WTC11 (cell line): ENCODE measurements at regions not wholly inside any gene's neighbourhood (a gene's known extent, or its start where the extent isn't known, plus 50 kb on each side); places are given as distances from the start of the nearest gene placed in this dataset.

Source experiments
- ATAC-seq: fragments of 200-7000 bp; cut with Tn5 transposase; 2 replicates; pipeline ENCODE4 v1.10.0; 2021; ENCODE audit warnings: mild to moderate bottlenecking, moderate library complexity
- CTCF ChIA-PET: fragments of 300-600 bp; sonication (Branson Sonifier 250); formaldehyde crosslinking; loops from one replicate; lab custom pipeline; 2021; ENCODE audit warnings: antibody characterized with exemption; lab: Charles Lee
- POLR2A ChIA-PET: fragments of 350-600 bp; sonication (Branson Sonifier 250); formaldehyde crosslinking; loops from one replicate; lab custom pipeline; 2021; ENCODE audit warnings: antibody characterized with exemption; lab: Charles Lee
- DNase-seq: peaks from one replicate; pipeline ENCODE4 v3.0.0; 2021; ENCODE audit warnings: low spot score
- H3K27ac Mint-ChIP-seq: 2 replicates; pipeline ENCODE4 v1.8.0; 2021; ENCODE audit warnings: mixed read lengths
- H3K27me3 Mint-ChIP-seq: 2 replicates; pipeline ENCODE4 v1.8.0; 2021; ENCODE audit warnings: low read depth, mild to moderate bottlenecking, moderate library complexity, mixed read lengths
- H3K36me3 Mint-ChIP-seq: 2 replicates; pipeline ENCODE4 v1.8.0; 2021; ENCODE audit warnings: mixed read lengths
- H3K4me1 Mint-ChIP-seq: 2 replicates; pipeline ENCODE4 v1.8.0; 2022; ENCODE audit warnings: mixed read lengths
- H3K4me3 Mint-ChIP-seq: 2 replicates; pipeline ENCODE4 v1.8.0; 2021; ENCODE audit warnings: mild to moderate bottlenecking, moderate library complexity, mixed read lengths
- H3K9me3 Mint-ChIP-seq: 2 replicates; pipeline ENCODE4 v1.8.0; 2021; ENCODE audit warnings: mixed read lengths
- AFF4 ChIP-seq: sonication (generic); formaldehyde crosslinking; IDR thresholded peaks from 2 replicates; pipeline ENCODE4 v1.8.1; 2023; ENCODE audit warnings: mild to moderate bottlenecking, missing genetic modification reagents, borderline replicate concordance
- ATF3 ChIP-seq: sonication (generic); formaldehyde crosslinking; conservative IDR thresholded peaks from 2 replicates; pipeline ENCODE4 v1.8.1; 2022; ENCODE audit warnings: mild to moderate bottlenecking, missing genetic modification reagents
- ESRRA ChIP-seq: sonication (generic); formaldehyde crosslinking; IDR thresholded peaks from 2 replicates; pipeline ENCODE4 v1.8.1; 2022; ENCODE audit warnings: mild to moderate bottlenecking, missing genetic modification reagents, borderline replicate concordance
- MXD4 ChIP-seq: fragments of 250-450 bp; sonication (Bioruptor Pico); IDR thresholded peaks from 2 replicates; pipeline ENCODE4 v1.8.0; 2021; ENCODE audit warnings: mild to moderate bottlenecking, moderate library complexity, borderline replicate concordance
- NFYB ChIP-seq: sonication (generic); formaldehyde crosslinking; conservative IDR thresholded peaks from 2 replicates; pipeline ENCODE4 v1.8.0; 2022; ENCODE audit warnings: low read depth, missing genetic modification reagents
- PRRX2 ChIP-seq: fragments of 250-450 bp; sonication (Bioruptor Pico); IDR thresholded peaks from 2 replicates; pipeline ENCODE4 v1.8.0; 2021; ENCODE audit warnings: mild to moderate bottlenecking
- STAT6 ChIP-seq: sonication (generic); formaldehyde crosslinking; conservative IDR thresholded peaks from 2 replicates; pipeline ENCODE4 v1.8.1; 2023; ENCODE audit warnings: mild to moderate bottlenecking, low read depth, missing genetic modification reagents, moderate library complexity
- TEAD4 ChIP-seq: sonication (generic); formaldehyde crosslinking; IDR thresholded peaks from 2 replicates; pipeline ENCODE4 v1.8.0; 2022; ENCODE audit warnings: mild to moderate bottlenecking, missing genetic modification reagents
- ZNF232 ChIP-seq: sonication (generic); formaldehyde crosslinking; IDR thresholded peaks from 2 replicates; pipeline ENCODE4 v1.8.0; 2022; ENCODE audit warnings: mild to moderate bottlenecking, missing genetic modification reagents
- ZNF263 ChIP-seq: sonication (generic); formaldehyde crosslinking; IDR thresholded peaks from 2 replicates; pipeline ENCODE4 v1.8.1; 2022; ENCODE audit warnings: low read depth, mild to moderate bottlenecking, moderate library complexity, missing genetic modification reagents
- TF ChIP-seq, protein P1 (sequence below): sonication (generic); formaldehyde crosslinking; IDR thresholded peaks from 2 replicates; pipeline ENCODE4 v1.8.1; 2023; ENCODE audit warnings: mild to moderate bottlenecking, missing genetic modification reagents
- TF ChIP-seq, protein P2 (sequence below): sonication (generic); formaldehyde crosslinking; IDR thresholded peaks from 2 replicates; pipeline ENCODE4 v1.8.0; 2023; ENCODE audit warnings: mild to moderate bottlenecking, missing genetic modification reagents
- TF ChIP-seq, protein P3 (sequence below): fragments of 250-450 bp; sonication (Bioruptor Pico); IDR thresholded peaks from 2 replicates; pipeline ENCODE4 v1.9.0; 2021; ENCODE audit warnings: mild to moderate bottlenecking

- TF ChIP-seq AFF4 (CRISPR knock-in tag) (no peak), ATF3 (CRISPR knock-in tag) (no peak), MXD4 (CRISPR knock-in tag) (no peak), ZNF263 (CRISPR knock-in tag) (no peak), ESRRA (CRISPR knock-in tag) (no peak), NFYB (no peak), STAT6 (CRISPR knock-in tag) (no peak)
- TF ChIP-seq, protein P1, sequence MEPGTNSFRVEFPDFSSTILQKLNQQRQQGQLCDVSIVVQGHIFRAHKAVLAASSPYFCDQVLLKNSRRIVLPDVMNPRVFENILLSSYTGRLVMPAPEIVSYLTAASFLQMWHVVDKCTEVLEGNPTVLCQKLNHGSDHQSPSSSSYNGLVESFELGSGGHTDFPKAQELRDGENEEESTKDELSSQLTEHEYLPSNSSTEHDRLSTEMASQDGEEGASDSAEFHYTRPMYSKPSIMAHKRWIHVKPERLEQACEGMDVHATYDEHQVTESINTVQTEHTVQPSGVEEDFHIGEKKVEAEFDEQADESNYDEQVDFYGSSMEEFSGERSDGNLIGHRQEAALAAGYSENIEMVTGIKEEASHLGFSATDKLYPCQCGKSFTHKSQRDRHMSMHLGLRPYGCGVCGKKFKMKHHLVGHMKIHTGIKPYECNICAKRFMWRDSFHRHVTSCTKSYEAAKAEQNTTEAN (CRISPR knock-in tag) = no peak
- TF ChIP-seq, protein P2, sequence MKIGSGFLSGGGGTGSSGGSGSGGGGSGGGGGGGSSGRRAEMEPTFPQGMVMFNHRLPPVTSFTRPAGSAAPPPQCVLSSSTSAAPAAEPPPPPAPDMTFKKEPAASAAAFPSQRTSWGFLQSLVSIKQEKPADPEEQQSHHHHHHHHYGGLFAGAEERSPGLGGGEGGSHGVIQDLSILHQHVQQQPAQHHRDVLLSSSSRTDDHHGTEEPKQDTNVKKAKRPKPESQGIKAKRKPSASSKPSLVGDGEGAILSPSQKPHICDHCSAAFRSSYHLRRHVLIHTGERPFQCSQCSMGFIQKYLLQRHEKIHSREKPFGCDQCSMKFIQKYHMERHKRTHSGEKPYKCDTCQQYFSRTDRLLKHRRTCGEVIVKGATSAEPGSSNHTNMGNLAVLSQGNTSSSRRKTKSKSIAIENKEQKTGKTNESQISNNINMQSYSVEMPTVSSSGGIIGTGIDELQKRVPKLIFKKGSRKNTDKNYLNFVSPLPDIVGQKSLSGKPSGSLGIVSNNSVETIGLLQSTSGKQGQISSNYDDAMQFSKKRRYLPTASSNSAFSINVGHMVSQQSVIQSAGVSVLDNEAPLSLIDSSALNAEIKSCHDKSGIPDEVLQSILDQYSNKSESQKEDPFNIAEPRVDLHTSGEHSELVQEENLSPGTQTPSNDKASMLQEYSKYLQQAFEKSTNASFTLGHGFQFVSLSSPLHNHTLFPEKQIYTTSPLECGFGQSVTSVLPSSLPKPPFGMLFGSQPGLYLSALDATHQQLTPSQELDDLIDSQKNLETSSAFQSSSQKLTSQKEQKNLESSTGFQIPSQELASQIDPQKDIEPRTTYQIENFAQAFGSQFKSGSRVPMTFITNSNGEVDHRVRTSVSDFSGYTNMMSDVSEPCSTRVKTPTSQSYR (CRISPR knock-in tag) = no peak
These were observed 84.5 kb upstream of the C1orf21 start (continued) for GRCh38 chr1:184302346-184302745.

DNA sequence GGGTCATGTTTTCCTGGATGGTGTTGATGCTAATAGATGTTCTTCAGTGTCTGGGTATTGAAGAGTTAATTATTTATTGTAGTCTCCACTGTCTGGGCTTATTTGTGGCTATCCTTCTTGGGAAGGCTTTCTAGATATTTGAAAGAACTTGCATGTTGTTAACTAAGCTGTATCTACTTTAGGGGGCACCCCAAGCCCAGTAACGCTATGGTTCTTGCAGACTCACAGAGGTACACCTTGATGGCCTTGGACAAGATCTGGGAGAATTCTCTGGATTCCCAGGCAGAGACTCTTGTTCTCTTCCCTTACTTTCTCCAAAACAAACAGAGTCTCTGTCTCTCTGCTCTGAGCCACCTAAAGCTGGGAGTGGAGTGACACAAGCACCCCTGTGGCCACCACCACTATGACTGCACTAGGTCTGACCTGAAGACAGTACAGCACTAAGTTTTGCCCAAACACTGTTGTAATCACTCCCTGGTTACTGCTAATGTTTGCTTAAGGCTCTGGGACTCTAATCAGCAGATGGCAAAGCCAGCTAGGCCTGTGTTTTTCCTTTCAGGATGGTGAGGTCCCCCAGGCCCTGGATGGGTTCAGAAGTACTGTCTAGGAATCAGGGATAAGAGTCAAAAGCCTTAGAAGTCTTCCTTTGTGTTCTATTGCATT is 76.5 kb upstream of the C1orf21 start:
- H3K36me3 Mint-ChIP-seq = no peaks in the 10 kb centered on the region
- TF ChIP-seq TEAD4 (CRISPR knock-in tag) = no peak
- TF ChIP-seq, protein P3, sequence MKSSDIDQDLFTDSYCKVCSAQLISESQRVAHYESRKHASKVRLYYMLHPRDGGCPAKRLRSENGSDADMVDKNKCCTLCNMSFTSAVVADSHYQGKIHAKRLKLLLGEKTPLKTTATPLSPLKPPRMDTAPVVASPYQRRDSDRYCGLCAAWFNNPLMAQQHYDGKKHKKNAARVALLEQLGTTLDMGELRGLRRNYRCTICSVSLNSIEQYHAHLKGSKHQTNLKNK (CRISPR knock-in tag) = no peak
- no peak for TF ChIP-seq ZNF232 (CRISPR knock-in tag)
- TF ChIP-seq PRRX2 (CRISPR knock-in tag) = no peak
- no peak for TF ChIP-seq ESRRA (CRISPR knock-in tag)
- TF ChIP-seq, all 79 proteins: peak for 0
- CTCF ChIA-PET = interaction anchor here (0.7 to 3.2 kb wide), 3 partner anchors 77 to 354 kb away, joined by 3 to 15 read pairs (median 4); partner anchors contain the start of gene C1orf21
- Mint-ChIP-seq H3K9me3 (peaks cover 19% of the 10 kb centered on the region), H3K4me1 (peaks cover 5% of the 10 kb centered on the region), H3K4me3 (no peak overlapping the region), H3K27ac (no peak overlapping the region), H3K27me3 (no peaks in the 10 kb centered on the region)
- POLR2A ChIA-PET = no interaction called here
- ATAC-seq = no peak
- no peak for DNase-seq
